Suprapubic skin (tissue), 4 donors: ENCODE measurements at regions not wholly inside any gene's neighbourhood (a gene's known extent, or its start where the extent isn't known, plus 50 kb on each side); places are given as distances from the start of the nearest gene placed in this dataset.

Source experiments
- DNase-seq, 2 donors: peaks; one replicate each; pipeline ENCODE4 v3.0.0-alpha.2; 2019; ENCODE audit warnings: low spot score in 2 of 2
- H3K27ac ChIP-seq: fragments of 200-600 bp; sonication (generic); one replicate; pipeline ENCODE4 v1.5.1; 2019
- H3K27me3 ChIP-seq: fragments of 200-600 bp; sonication (generic); one replicate; pipeline ENCODE4 v1.5.1; 2019
- H3K36me3 ChIP-seq: fragments of 200-600 bp; sonication (generic); one replicate; pipeline ENCODE4 v1.5.1; 2019
- H3K4me1 ChIP-seq: fragments of 200-600 bp; sonication (generic); one replicate; pipeline ENCODE4 v1.5.1; 2019
- H3K4me3 ChIP-seq: fragments of 200-600 bp; sonication (generic); one replicate; pipeline ENCODE4 v1.5.1; 2019; ENCODE audit warnings: mild to moderate bottlenecking
- H3K9me3 ChIP-seq: fragments of 200-600 bp; sonication (generic); one replicate; pipeline ENCODE4 v1.5.1; 2019
- CTCF ChIP-seq, 2 donors: fragments of 200-600 bp in 1 of 2; fragments of 450-650 bp in 1 of 2; sonication (generic) in 1 of 2; IDR thresholded peaks; one replicate each; pipeline ENCODE4 v1.5.1; 2016 to 2019; ENCODE audit warnings: antibody characterized with exemption in 2 of 2, mild to moderate bottlenecking in 1 of 2, moderate library complexity in 1 of 2
- EP300 ChIP-seq: sonication (generic); formaldehyde crosslinking; IDR thresholded peaks from one replicate; pipeline ENCODE4 v1.6.1; 2017; ENCODE audit warnings: antibody characterized with exemption
- POLR2A ChIP-seq, 2 donors: fragments of 450-650 bp; IDR thresholded peaks; one replicate each; pipeline ENCODE4 v1.6.1; 2017; ENCODE audit warnings: antibody characterized with exemption in 2 of 2, mild to moderate bottlenecking in 2 of 2, moderate library complexity in 2 of 2
- POLR2AphosphoS5 ChIP-seq, 3 donors: sonication (generic); formaldehyde crosslinking; IDR thresholded peaks; one replicate each; pipeline ENCODE4 v1.6.1; 2017; ENCODE audit warnings: antibody characterized with exemption in 3 of 3
- WGBS: methylation state at CpG from one replicate; pipeline ENCODE4 v1.1.5; 2018; 5-methylcytosine and 5-hydroxymethylcytosine counted together

GRCh38 chr4:124915073-124915472, 202.5 kb upstream of the ANKRD50 start:
- DNase-seq, result no peak
- H3K9me3 ChIP-seq, result peaks cover 4% of the 10 kb centered on the region
- 83% methylated on average over 1 of the region's 1 CpG for WGBS
- H3K27me3 ChIP-seq, result no peaks in the 10 kb centered on the region
- H3K4me3 ChIP-seq, result no peak overlapping the region
- no peaks in the 10 kb centered on the region for H3K4me1 ChIP-seq
- H3K27ac ChIP-seq, result no peak overlapping the region
- H3K36me3 ChIP-seq, result no peaks in the 10 kb centered on the region
- TF ChIP-seq POLR2AphosphoS5 (IDR thresholded peaks at IDR 0.05) (no peak), POLR2A (IDR thresholded peaks at IDR 0.05) (no peak), CTCF (IDR thresholded peaks at IDR 0.05) (no peak), EP300 (no peak)

- Histone ChIP-seq H3K27ac (no peak overlapping the region), H3K4me1 (no peaks in the 10 kb centered on the region), H3K4me3 (no peak overlapping the region), H3K27me3 (no peaks in the 10 kb centered on the region), H3K9me3 (peaks cover 4% of the 10 kb centered on the region), H3K36me3 (no peaks in the 10 kb centered on the region)
- DNase-seq, result no peak
- 86% methylated on average over 1 of the region's 1 CpG for whole genome bisulfite sequencing
- TF ChIP-seq POLR2A (IDR thresholded peaks at IDR 0.05) (no peak), EP300 (no peak), POLR2AphosphoS5 (IDR thresholded peaks at IDR 0.05) (no peak)
These were observed 200.7 kb upstream of the ANKRD50 start for GRCh38 chr4:124913237-124913636.

GRCh38 chr4:124910327-124910726, 197.8 kb upstream of the ANKRD50 start:
- Histone ChIP-seq H3K27me3 (no peaks in the 10 kb centered on the region), H3K36me3 (no peaks in the 10 kb centered on the region), H3K9me3 (peaks cover 4% of the 10 kb centered on the region), H3K4me1 (no peaks in the 10 kb centered on the region), H3K4me3 (no peak overlapping the region), H3K27ac (no peak overlapping the region)
- DNase-seq, result no peak
- TF ChIP-seq CTCF (IDR thresholded peaks at IDR 0.05) (no peak), POLR2A (IDR thresholded peaks at IDR 0.05) (no peak), POLR2AphosphoS5 (IDR thresholded peaks at IDR 0.05) (no peak), EP300 (no peak)

- Histone ChIP-seq H3K4me1 (peaks cover 18% of the 10 kb centered on the region), H3K27me3 (no peaks in the 10 kb centered on the region), H3K36me3 (no peaks in the 10 kb centered on the region), H3K9me3 (peaks cover 4% of the 10 kb centered on the region), H3K4me3 (no peak overlapping the region), H3K27ac (no peak overlapping the region)
- TF ChIP-seq EP300 (no peak), CTCF (IDR thresholded peaks at IDR 0.05) (no peak), POLR2AphosphoS5 (IDR thresholded peaks at IDR 0.05) (no peak), POLR2A (IDR thresholded peaks at IDR 0.05) (no peak)
- WGBS, result 65% methylated on average over 3 of the region's 3 CpGs
- DNase-seq, result no peak
These were observed 195.3 kb upstream of the ANKRD50 start for GRCh38 chr4:124907881-124908280.

GRCh38 chr4:124905441-124905840, 192.9 kb upstream of the ANKRD50 start:
- TF ChIP-seq POLR2AphosphoS5 (IDR thresholded peaks at IDR 0.05) (no peak), POLR2A (IDR thresholded peaks at IDR 0.05) (no peak), EP300 (no peak), CTCF (IDR thresholded peaks at IDR 0.05) (no peak)
- no peaks in the 10 kb centered on the region for H3K27me3 ChIP-seq
- H3K4me3 ChIP-seq, result no peak overlapping the region
- H3K27ac ChIP-seq, result no peak overlapping the region
- H3K4me1 ChIP-seq, result peaks cover 18% of the 10 kb centered on the region
- no peak for DNase-seq
- H3K36me3 ChIP-seq, result no peaks in the 10 kb centered on the region
- H3K9me3 ChIP-seq, result no peaks in the 10 kb centered on the region
- 50% methylated on average over 4 of the region's 4 CpGs for WGBS

GRCh38 chr4:124904723-124905388, 192.3 kb upstream of the ANKRD50 start:
- no peaks in the 10 kb centered on the region for H3K36me3 ChIP-seq
- H3K27ac ChIP-seq, result no peak overlapping the region
- H3K4me3 ChIP-seq, result no peak overlapping the region
- DNase-seq, result no peak
- TF ChIP-seq POLR2AphosphoS5 (IDR thresholded peaks at IDR 0.05), result no peak
- peaks cover 18% of the 10 kb centered on the region for H3K4me1 ChIP-seq
- H3K27me3 ChIP-seq, result no peaks in the 10 kb centered on the region
- no peaks in the 10 kb centered on the region for H3K9me3 ChIP-seq
